ES-I3 (cell line): ENCODE measurements at regions not wholly inside any gene's neighbourhood (a gene's known extent, or its start where the extent isn't known, plus 50 kb on each side); places are given as distances from the start of the nearest gene placed in this dataset.

Experiments used
- H3K36me3 ChIP-seq: 2 replicates; pipeline ENCODE4 v1.6.1; 2013; ENCODE audit warnings: mild to moderate bottlenecking, low read length, control low read depth, moderate library complexity; ENCODE audit not compliant: insufficient read depth
- H3K4me1 ChIP-seq: 2 replicates; pipeline ENCODE4 v1.6.1; 2013; ENCODE audit warnings: mild to moderate bottlenecking, control low read depth, low read length; ENCODE audit not compliant: insufficient read depth
- H3K9ac ChIP-seq: 2 replicates; pipeline ENCODE4 v1.6.1; 2013; ENCODE audit warnings: low read depth, mild to moderate bottlenecking, low read length, moderate library complexity
- H3K9me3 ChIP-seq: 2 replicates; pipeline ENCODE4 v1.6.1; 2013; ENCODE audit warnings: mild to moderate bottlenecking, low read length, moderate library complexity; ENCODE audit not compliant: control insufficient read depth, insufficient read depth

- Histone ChIP-seq H3K9ac (no peak overlapping the region), H3K4me1 (peaks cover 13% of the 10 kb centered on the region), H3K9me3 (no peaks in the 10 kb centered on the region), H3K36me3 (no peaks in the 10 kb centered on the region)
Observed at GRCh38 chr12:41907021-41907420, 237.7 kb downstream of the GXYLT1 start.

- H3K9me3 ChIP-seq = no peaks in the 10 kb centered on the region
- H3K4me1 ChIP-seq = peaks cover 13% of the 10 kb centered on the region
- H3K36me3 ChIP-seq = no peaks in the 10 kb centered on the region
- no peak overlapping the region for H3K9ac ChIP-seq
Observed at GRCh38 chr12:41905759-41906297, 238.8 kb downstream of the GXYLT1 start.

DNA sequence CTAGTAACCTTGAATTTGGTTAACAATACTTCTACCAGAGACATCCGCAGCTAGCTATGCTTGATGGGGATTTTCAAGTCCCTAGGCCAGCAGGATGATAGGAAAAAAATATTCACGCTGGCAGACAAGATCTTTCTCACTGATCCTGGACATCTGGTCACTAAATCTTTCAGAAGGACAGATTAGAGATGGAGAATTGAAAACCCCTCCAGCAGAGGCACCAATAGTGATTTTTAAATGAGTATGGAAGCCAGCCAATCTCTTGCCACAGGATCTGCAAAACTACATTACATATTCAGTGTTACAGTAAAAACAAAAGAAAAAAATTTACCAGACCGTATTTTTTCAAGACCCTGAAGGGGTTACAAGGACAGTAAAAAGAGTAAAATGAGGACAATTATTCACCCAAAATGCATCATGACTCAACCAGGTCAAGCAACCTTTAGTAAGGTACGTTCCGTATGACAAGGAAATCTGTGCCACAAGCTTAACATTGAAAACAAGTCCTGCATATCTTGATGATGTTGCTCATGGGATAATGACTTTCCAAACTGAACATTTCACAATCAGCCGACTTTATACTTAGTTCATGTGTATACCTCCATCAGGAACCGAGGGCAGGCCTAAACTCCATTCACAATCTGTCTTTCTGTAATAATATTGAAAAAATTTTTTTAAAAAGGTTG, 239.5 kb downstream of the GXYLT1 start:
- Histone ChIP-seq H3K9me3 (no peaks in the 10 kb centered on the region), H3K36me3 (no peaks in the 10 kb centered on the region), H3K4me1 (peaks cover 13% of the 10 kb centered on the region), H3K9ac (no peak overlapping the region)

DNA sequence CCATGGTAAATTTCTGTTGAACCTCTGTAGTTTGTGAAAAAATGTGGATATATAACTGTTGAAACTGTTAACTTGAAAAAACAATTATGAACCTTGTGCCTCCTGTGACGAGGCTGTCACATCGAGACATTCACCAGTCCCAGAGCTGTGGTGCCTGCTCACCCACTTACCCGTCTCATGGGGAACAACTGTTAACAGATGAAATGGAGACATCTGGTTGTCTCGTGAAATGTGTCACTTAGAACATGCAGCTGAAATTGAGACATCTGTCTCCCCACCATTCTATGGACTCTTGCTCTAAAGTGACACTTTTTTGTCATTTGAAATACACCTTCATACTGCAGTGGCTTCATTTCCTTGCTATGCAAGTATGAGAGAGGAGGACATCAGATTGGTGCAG, 240.6 kb downstream of the GXYLT1 start:
- H3K36me3 ChIP-seq = no peaks in the 10 kb centered on the region
- peaks cover 13% of the 10 kb centered on the region for H3K4me1 ChIP-seq
- H3K9ac ChIP-seq = no peak overlapping the region
- no peaks in the 10 kb centered on the region for H3K9me3 ChIP-seq

DNA sequence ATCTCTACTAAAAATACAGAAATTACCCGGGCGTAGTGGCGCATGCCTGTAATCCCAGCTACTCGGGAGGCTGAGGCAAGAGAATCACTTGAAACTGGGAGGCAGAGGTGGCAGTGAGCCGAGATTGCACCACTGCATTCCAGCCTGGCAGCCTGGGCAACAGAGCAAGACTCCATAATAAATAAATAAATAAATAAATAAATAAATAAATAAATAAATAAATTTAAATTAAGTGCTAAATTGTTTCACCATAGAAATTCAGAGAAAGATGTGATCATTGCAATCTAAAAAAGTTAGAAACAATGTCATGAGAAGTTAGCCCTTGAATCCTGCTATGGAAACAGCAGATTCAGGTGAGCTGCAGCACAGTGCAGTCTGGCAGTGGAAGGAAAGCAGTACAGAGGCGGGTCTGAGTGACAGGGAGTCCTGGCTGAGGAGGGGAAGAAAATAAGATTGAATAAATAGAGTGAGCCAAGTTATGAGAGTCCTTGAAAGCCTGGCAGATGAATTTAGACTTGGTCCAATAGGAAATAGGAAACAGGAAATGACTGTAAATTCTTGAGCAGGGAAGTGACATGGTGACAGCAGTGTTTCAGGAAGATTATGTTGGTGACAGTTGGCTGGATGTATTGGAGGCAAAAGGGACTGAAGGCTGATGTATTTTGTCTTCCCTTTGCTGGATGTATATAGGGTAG, 241.5 kb downstream of the GXYLT1 start:
- Histone ChIP-seq H3K9me3 (no peaks in the 10 kb centered on the region), H3K36me3 (no peaks in the 10 kb centered on the region), H3K9ac (no peak overlapping the region), H3K4me1 (peaks cover 13% of the 10 kb centered on the region)

GRCh38 chr12:41899577-41899976, 245.1 kb downstream of the GXYLT1 start:
- Histone ChIP-seq H3K36me3 (no peaks in the 10 kb centered on the region), H3K4me1 (no peaks in the 10 kb centered on the region), H3K9ac (no peak overlapping the region), H3K9me3 (no peaks in the 10 kb centered on the region)

DNA sequence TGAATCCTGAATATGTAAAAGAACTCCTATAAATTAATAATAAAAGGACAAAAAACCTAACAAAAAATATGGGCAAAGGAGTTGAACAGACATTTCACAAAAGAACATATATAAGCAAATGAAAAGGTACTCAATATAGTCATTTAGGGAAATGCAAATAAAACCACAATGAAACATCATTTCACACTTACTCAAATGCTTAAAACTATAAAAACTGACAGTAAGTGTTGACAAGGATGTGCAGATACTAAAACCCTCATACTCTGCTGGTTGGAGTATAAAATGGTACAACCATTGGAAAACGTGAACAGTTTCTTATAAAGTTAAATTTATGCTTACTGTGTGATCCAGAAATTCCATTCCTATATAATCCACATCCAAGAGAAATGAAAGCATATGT, 247.1 kb downstream of the GXYLT1 start:
- H3K9me3 ChIP-seq = no peaks in the 10 kb centered on the region
- H3K36me3 ChIP-seq = no peaks in the 10 kb centered on the region
- no peaks in the 10 kb centered on the region for H3K4me1 ChIP-seq
- no peak overlapping the region for H3K9ac ChIP-seq

DNA sequence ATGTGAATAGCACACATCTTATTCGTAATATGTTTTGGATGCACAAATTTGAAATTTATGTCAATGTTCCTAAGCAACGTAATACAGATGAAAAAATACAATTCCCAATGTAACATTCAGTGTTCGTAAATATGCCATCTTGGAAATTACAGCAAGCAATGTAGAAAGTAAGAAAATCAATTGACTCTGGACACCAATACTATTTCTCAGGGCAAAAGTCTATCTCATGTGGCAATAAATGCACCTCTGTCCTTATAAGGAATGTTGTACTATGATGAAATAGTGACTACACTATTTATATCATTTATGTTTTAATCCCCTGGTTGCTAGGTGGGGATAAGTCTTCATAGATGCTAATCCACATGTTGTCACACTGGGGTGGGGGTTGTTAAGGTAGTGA, 251.2 kb downstream of the GXYLT1 start:
- no peaks in the 10 kb centered on the region for H3K36me3 ChIP-seq
- H3K4me1 ChIP-seq = no peaks in the 10 kb centered on the region
- H3K9ac ChIP-seq = no peak overlapping the region
- H3K9me3 ChIP-seq = no peaks in the 10 kb centered on the region

DNA sequence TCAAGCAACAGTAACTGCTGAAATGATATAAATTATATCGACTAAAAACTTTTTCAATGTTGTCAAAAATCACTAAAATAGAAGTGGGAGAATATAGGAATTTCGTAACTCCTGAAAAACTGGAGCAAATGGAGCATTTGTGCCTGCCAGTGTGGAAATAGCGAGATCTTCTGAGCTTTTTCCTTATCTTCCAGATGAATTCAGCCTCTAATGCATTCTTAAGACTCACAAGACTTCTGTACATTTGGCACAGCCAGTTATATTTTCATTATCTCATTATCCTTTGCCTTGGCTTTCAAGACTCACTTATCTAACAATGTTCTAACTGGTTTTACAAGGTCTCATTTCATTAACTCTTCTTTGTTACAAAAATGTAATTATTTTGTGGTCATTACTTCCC, 252.4 kb downstream of the GXYLT1 start:
- Histone ChIP-seq H3K9ac (no peak overlapping the region), H3K36me3 (no peaks in the 10 kb centered on the region), H3K9me3 (no peaks in the 10 kb centered on the region), H3K4me1 (no peaks in the 10 kb centered on the region)

- no peaks in the 10 kb centered on the region for H3K4me1 ChIP-seq
- no peaks in the 10 kb centered on the region for H3K36me3 ChIP-seq
- H3K9me3 ChIP-seq = no peaks in the 10 kb centered on the region
- H3K9ac ChIP-seq = no peak overlapping the region
Observed at GRCh38 chr12:41891226-41891625, 253.4 kb downstream of the GXYLT1 start.

DNA sequence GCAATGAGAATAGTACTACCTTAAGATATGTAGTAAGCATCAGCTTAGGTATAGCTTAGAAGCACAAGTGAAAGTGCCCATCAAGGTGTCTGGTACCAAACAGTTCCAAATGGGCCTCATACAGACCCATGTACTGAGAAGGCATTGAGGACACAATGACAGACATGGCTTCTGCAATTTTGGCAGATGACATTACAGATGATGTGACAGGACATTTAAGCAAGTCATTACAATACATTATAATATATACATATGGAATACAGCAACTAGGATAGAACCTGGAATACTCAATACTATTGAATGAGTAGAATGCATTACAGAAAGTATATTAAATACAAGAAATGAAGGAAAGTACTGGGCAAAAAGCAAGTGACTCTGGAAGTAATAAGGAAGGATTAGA, 256.4 kb downstream of the GXYLT1 start:
- Histone ChIP-seq H3K36me3 (no peaks in the 10 kb centered on the region), H3K9me3 (no peaks in the 10 kb centered on the region), H3K9ac (no peak overlapping the region), H3K4me1 (no peaks in the 10 kb centered on the region)

DNA sequence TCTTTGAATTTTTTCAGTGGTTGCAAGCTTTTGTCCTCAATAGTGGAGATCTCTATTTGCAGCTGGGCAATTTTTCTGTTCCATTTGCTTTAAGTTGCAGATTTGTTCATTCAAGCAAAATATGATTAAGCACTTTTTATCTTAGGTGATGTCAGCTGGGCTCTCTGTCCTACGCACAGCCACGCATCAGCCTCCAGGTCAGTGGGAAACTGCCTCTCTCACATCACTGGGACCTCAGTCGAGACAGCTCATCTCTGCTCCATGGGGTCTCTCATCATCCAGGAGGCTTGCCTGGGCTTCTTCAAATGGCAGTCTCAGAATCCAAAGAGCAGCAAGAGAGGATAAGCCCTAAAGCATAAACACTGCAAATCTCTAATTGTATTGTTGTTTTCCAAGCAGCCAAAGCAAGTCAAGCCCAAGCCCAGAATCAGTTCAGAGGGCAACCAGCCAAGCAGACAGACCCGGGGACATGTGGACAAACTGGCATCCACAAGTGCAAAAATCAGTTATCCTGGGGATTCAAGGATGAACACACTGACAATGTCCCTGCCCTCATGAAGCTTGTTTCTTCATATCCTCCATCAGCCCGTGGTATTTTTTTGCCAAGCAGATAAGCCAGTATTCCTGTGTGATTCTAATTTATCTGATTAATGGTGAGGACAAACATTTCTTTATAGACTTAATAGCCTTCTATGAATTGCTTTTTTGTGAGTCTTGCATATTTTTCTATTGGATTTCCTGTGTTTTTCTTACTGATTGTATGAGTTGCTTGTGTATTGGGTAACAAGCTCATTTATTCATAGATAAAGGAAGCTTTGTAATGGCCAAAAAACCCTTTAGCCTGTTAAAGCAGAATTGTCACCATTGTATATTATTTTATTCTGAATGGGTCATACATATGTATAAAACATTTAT, 262.5 kb downstream of the GXYLT1 start:
- Histone ChIP-seq H3K4me1 (no peaks in the 10 kb centered on the region), H3K9ac (no peak overlapping the region), H3K36me3 (no peaks in the 10 kb centered on the region), H3K9me3 (no peaks in the 10 kb centered on the region)

DNA sequence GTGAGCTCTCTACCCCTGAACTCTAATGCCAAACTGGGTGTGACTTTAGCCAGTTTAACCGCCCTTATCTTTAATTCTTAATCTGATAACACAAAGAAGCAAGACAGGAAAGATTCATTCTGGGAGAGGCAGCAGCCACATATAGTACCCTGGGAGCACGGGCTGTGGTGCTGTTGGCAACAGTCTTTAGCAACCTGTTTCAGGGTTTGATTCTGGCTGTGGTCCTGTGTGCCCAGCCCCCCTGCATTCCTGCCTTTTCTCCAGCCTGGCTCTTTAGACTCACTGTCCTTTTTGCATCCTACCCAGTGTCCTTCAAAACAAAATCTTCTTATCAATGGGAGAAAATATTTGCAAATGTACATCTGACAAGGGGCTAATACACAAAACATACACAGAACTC, 275.2 kb downstream of the GXYLT1 start:
- no peak overlapping the region for H3K9ac ChIP-seq
- H3K9me3 ChIP-seq = no peaks in the 10 kb centered on the region
- no peaks in the 10 kb centered on the region for H3K36me3 ChIP-seq
- no peaks in the 10 kb centered on the region for H3K4me1 ChIP-seq

- H3K36me3 ChIP-seq = no peaks in the 10 kb centered on the region
- H3K9ac ChIP-seq = no peak overlapping the region
- H3K9me3 ChIP-seq = no peaks in the 10 kb centered on the region
- H3K4me1 ChIP-seq = no peaks in the 10 kb centered on the region
Observed at GRCh38 chr12:41866878-41867430, 277.7 kb downstream of the GXYLT1 start.
